HepG2 (cell line): ENCODE measurements at regions not wholly inside any gene's neighbourhood (a gene's known extent, or its start where the extent isn't known, plus 50 kb on each side); places are given as distances from the start of the nearest gene placed in this dataset.

ENCODE experiments used
- ATAC-seq: fragments of 200-7000 bp; cut with Tn5 transposase; 3 replicates; pipeline ENCODE4 v1.9.1; 2020; ENCODE audit warnings: mild to moderate bottlenecking, moderate library complexity
- BruUV-seq: library from RNA; stranded (reverse); fragments of 400-500 nt; replicated peaks from 2 replicates; lab custom pipeline; 2021; lab: Mats Ljungman, UMichigan
- CTCF ChIA-PET: fragments of 300-600 bp; formaldehyde crosslinking; extraction: SDS; loops from one replicate; lab custom pipeline; 2021; ENCODE audit warnings: low total read pairs, inconsistent platforms, low intra/inter-chr PET ratio; lab: Yijun Ruan, JAX
- POLR2A ChIA-PET: fragments of 350-600 bp; sonication (Branson Sonifier 250); formaldehyde crosslinking; loops from one replicate; lab custom pipeline; 2020; ENCODE audit warnings: antibody characterized with exemption, inconsistent platforms; lab: Yijun Ruan, JAX
- DNase-seq: peaks from one replicate; pipeline ENCODE4 v3.0.0-alpha.2; 2015; ENCODE audit warnings: low spot score
- FAIRE-seq: peaks from 3 replicates; lab custom pipeline; 2011; peaks lifted over from hg19 to GRCh38; lab: Jason Lieb, UNC
- H2AFZ ChIP-seq: one replicate; pipeline ENCODE4 v1.6.1; 2011; ENCODE audit warnings: low read length, inconsistent platforms
- H3K27ac ChIP-seq: fragments of 300-600 bp; 3 replicates; pipeline ENCODE4 v1.8.0; 2011; ENCODE audit warnings: mixed run types, mild to moderate bottlenecking, mixed read lengths, low read length, inconsistent platforms; ENCODE audit not compliant: insufficient read depth; ENCODE audit errors: extremely low read length
- H3K27me3 ChIP-seq, 2 experiments: fragments of 200-600 bp in 1 of 2; 2 replicates in 1 of 2; 3 replicates in 1 of 2; pipeline versions ENCODE4 v1.6.0 to v1.8.0; 2011; ENCODE audit warnings: low read length in 2 of 2, mild to moderate bottlenecking in 2 of 2, moderate library complexity in 2 of 2, inconsistent platforms in 1 of 2; ENCODE audit not compliant: insufficient read depth in 2 of 2, control insufficient read depth in 1 of 2
- H3K36me3 ChIP-seq, 2 experiments: fragments of 200-600 bp in 1 of 2; replicated peaks in 1 of 2; 2 replicates in 1 of 2; 3 replicates in 1 of 2; pipeline versions ENCODE4 v1.5.1 to v1.8.0; 2011; ENCODE audit warnings: low read length in 2 of 2, inconsistent platforms in 1 of 2; ENCODE audit not compliant: insufficient read depth in 2 of 2, control insufficient read depth in 1 of 2
- H3K4me1 ChIP-seq: 2 replicates; pipeline ENCODE4 v1.5.1; 2012; ENCODE audit warnings: low read length, inconsistent platforms; ENCODE audit not compliant: insufficient read depth
- H3K4me2 ChIP-seq: 2 replicates; pipeline ENCODE4 v1.6.0; 2011; ENCODE audit warnings: low read depth, low read length, inconsistent platforms
- H3K4me3 ChIP-seq, 3 experiments: fragments of 200-600 bp in 1 of 3; sonication (generic), shearing (Covaris generic) in 1 of 3; replicated peaks in 1 of 3; 2 replicates each; pipeline ENCODE4 v1.5.1; 2011 to 2016; ENCODE audit warnings: low read length in 3 of 3, inconsistent platforms in 2 of 3, low read depth in 2 of 3, mild to moderate bottlenecking in 2 of 3, control low read depth in 1 of 3, mixed read lengths in 1 of 3; ENCODE audit not compliant: insufficient read depth in 1 of 3
- H3K79me2 ChIP-seq: one replicate; pipeline ENCODE4 v1.6.1; 2011; ENCODE audit warnings: low read length, inconsistent platforms; ENCODE audit not compliant: insufficient read depth
- H3K9ac ChIP-seq: 2 replicates; pipeline ENCODE4 v1.6.0; 2011; ENCODE audit warnings: mild to moderate bottlenecking, low read depth, low read length, inconsistent platforms; ENCODE audit not compliant: insufficient read depth
- H3K9me3 ChIP-seq: 2 replicates; pipeline ENCODE4 v1.5.1; 2012; ENCODE audit warnings: mild to moderate bottlenecking, low read length
- H4K20me1 ChIP-seq: 2 replicates; pipeline ENCODE4 v1.6.0; 2011; ENCODE audit warnings: inconsistent platforms, mild to moderate bottlenecking, low read length, moderate library complexity; ENCODE audit not compliant: insufficient read depth
- ERF ChIP-seq: IDR thresholded peaks from 2 replicates; pipeline ENCODE4 v1.6.1; 2018; ENCODE audit warnings: missing biosample characterization, missing genetic modification reagents
- MTF1 ChIP-seq: sonication (generic); formaldehyde crosslinking; IDR thresholded peaks from 2 replicates; pipeline ENCODE4 v1.5.0; 2020; ENCODE audit warnings: missing genetic modification reagents
- MTF2 ChIP-seq: sonication (generic); formaldehyde crosslinking; IDR thresholded peaks from 2 replicates; pipeline ENCODE4 v1.5.0; 2020; ENCODE audit warnings: missing genetic modification reagents, borderline replicate concordance
- PHF21A ChIP-seq: sonication (generic); formaldehyde crosslinking; IDR thresholded peaks from 2 replicates; pipeline ENCODE4 v1.5.0; 2020; ENCODE audit warnings: mild to moderate bottlenecking, missing genetic modification reagents
- TAF15 ChIP-seq: fragments of 200-400 bp; formaldehyde crosslinking; IDR thresholded peaks from one replicate; pipeline ENCODE4 v1.6.1; 2018; ENCODE audit warnings: mild to moderate bottlenecking, low read depth, low read length; ENCODE audit not compliant: poor library complexity, severe bottlenecking
- ZKSCAN8 ChIP-seq: IDR thresholded peaks from 2 replicates; pipeline ENCODE4 v1.6.1; 2016; ENCODE audit warnings: borderline replicate concordance, missing genetic modification reagents, missing compliant biosample characterization
- ZNF136 ChIP-seq: sonication (generic); formaldehyde crosslinking; IDR thresholded peaks from 2 replicates; pipeline ENCODE4 v1.8.1; 2022; ENCODE audit warnings: low read depth, mild to moderate bottlenecking, moderate library complexity, missing genetic modification reagents
- ZNF34 ChIP-seq: sonication (generic); formaldehyde crosslinking; IDR thresholded peaks from 2 replicates; pipeline ENCODE4 v1.4.0; 2020; ENCODE audit warnings: mild to moderate bottlenecking, missing genetic modification reagents, borderline replicate concordance
- ZNF530 ChIP-seq: sonication (generic); formaldehyde crosslinking; IDR thresholded peaks from 2 replicates; pipeline ENCODE4 v1.5.0; 2020; ENCODE audit warnings: low read depth, mild to moderate bottlenecking, missing genetic modification reagents
- ZNF562 ChIP-seq: sonication (generic); formaldehyde crosslinking; IDR thresholded peaks from 2 replicates; pipeline ENCODE4 v1.8.0; 2022; ENCODE audit warnings: missing genetic modification reagents, borderline replicate concordance
- ZSCAN20 ChIP-seq: sonication (generic); formaldehyde crosslinking; IDR thresholded peaks from 2 replicates; pipeline ENCODE4 v1.4.0; 2020; ENCODE audit warnings: missing genetic modification reagents, mild to moderate bottlenecking, borderline replicate concordance
- WGBS: methylation state at CpG from one replicate; pipeline ENCODE4 v1.1.6; 2017; ENCODE audit warnings: low lambda C conversion rate; 5-methylcytosine and 5-hydroxymethylcytosine counted together
- in situ Hi-C: cut with HindIII; loops from 2 replicates; pipeline ENCODE4 v1.10.0; 2017; ENCODE audit warnings: low pct_unique_long_range_greater_than_20kb; ENCODE audit not compliant: extremely low pct_ligation_motif_present
- intact Hi-C: fragments of 100-400 bp; cut with micrococcal nuclease; formaldehyde crosslinking; loops from one replicate; pipeline ENCODE4 v1.10.0; 2022; ENCODE audit not compliant: unreplicated experiment
- TF ChIP-seq, protein P1 (sequence below): sonication (generic); formaldehyde crosslinking; IDR thresholded peaks from 2 replicates; pipeline ENCODE4 v1.5.0; 2020; ENCODE audit warnings: missing genetic modification reagents
- TF ChIP-seq, protein P2 (sequence below): IDR thresholded peaks from 2 replicates; pipeline ENCODE4 v1.6.1; 2016; ENCODE audit warnings: mild to moderate bottlenecking

GRCh38 chr1:83552820-83553219 is 446.1 kb downstream of the TTLL7 start (continued):
- TF ChIP-seq PHF21A (CRISPR knock-in tag) (no peak), TAF15 (no peak), ZKSCAN8 (no peak), ERF (CRISPR knock-in tag) (no peak), ZNF562 (CRISPR knock-in tag) (no peak), MTF2 (CRISPR knock-in tag) (no peak), ZNF530 (CRISPR knock-in tag) (no peak), ZNF136 (CRISPR knock-in tag) (no peak), ZSCAN20 (CRISPR knock-in tag) (no peak)
- TF ChIP-seq, protein P1, sequence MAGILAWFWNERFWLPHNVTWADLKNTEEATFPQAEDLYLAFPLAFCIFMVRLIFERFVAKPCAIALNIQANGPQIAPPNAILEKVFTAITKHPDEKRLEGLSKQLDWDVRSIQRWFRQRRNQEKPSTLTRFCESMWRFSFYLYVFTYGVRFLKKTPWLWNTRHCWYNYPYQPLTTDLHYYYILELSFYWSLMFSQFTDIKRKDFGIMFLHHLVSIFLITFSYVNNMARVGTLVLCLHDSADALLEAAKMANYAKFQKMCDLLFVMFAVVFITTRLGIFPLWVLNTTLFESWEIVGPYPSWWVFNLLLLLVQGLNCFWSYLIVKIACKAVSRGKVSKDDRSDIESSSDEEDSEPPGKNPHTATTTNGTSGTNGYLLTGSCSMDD (CRISPR knock-in tag): no peak
- TF ChIP-seq, protein P2, sequence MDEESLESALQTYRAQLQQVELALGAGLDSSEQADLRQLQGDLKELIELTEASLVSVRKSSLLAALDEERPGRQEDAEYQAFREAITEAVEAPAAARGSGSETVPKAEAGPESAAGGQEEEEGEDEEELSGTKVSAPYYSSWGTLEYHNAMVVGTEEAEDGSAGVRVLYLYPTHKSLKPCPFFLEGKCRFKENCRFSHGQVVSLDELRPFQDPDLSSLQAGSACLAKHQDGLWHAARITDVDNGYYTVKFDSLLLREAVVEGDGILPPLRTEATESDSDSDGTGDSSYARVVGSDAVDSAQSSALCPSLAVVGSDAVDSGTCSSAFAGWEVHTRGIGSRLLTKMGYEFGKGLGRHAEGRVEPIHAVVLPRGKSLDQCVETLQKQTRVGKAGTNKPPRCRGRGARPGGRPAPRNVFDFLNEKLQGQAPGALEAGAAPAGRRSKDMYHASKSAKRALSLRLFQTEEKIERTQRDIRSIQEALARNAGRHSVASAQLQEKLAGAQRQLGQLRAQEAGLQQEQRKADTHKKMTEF: no peak
- TF ChIP-seq, all 625 proteins: peak for 0

- H3K36me3 ChIP-seq: no peaks in the 10 kb centered on the region
- POLR2A ChIA-PET: no interaction called here
- ATAC-seq: no peak
- WGBS: 78% methylated on average over 1 of the region's 1 CpG
- H3K4me3 ChIP-seq: no peak overlapping the region
- H3K27ac ChIP-seq: no peak overlapping the region
- H3K9ac ChIP-seq: no peak overlapping the region
- H4K20me1 ChIP-seq: no peaks in the 10 kb centered on the region
- H2AFZ ChIP-seq: no peak overlapping the region
- DNase-seq: no peak
- H3K4me2 ChIP-seq: no peak overlapping the region
- TF ChIP-seq ZNF34 (CRISPR knock-in tag): no peak
- TF ChIP-seq MTF1 (CRISPR knock-in tag): no peak
- no TSS peak for BruUV-seq
- intact Hi-C loops (no loop called here), in situ Hi-C loops (no loop called here)
- no peaks in the 10 kb centered on the region for H3K79me2 ChIP-seq
- no peaks in the 10 kb centered on the region for H3K4me1 ChIP-seq
- no peaks in the 10 kb centered on the region for H3K27me3 ChIP-seq
- CTCF ChIA-PET: no interaction called here
- H3K9me3 ChIP-seq: peaks cover 79% of the 10 kb centered on the region
- FAIRE-seq: no peak
Observed at GRCh38 chr1:83548311-83548710, 450.6 kb downstream of the TTLL7 start.
